Activated B cell treated with CpG ODN at 0.5 μM for 24 hours (primary cell): ENCODE measurements at regions not wholly inside any gene's neighbourhood (a gene's known extent, or its start where the extent isn't known, plus 50 kb on each side); places are given as distances from the start of the nearest gene placed in this dataset.

Experiments used
- ATAC-seq: fragments of 200-7000 bp; cut with Tn5 transposase; one replicate; pipeline ENCODE4 v1.10.0; 2021; ENCODE audit warnings: low read depth, mild to moderate bottlenecking, moderate library complexity
- CTCF ChIA-PET: fragments of 350-600 bp; sonication (Branson Sonifier 250); formaldehyde crosslinking; loops from one replicate; lab custom pipeline; 2021; ENCODE audit warnings: antibody characterized with exemption; lab: Charles Lee
- POLR2A ChIA-PET: fragments of 350-600 bp; sonication (Branson Sonifier 250); formaldehyde crosslinking; loops from one replicate; lab custom pipeline; 2021; ENCODE audit warnings: antibody characterized with exemption; lab: Charles Lee
- DNase-seq: peaks from one replicate; pipeline ENCODE4 v3.0.0; 2022
- H3K27ac Mint-ChIP-seq: one replicate; pipeline ENCODE4 v1.8.0; 2020; ENCODE audit warnings: mixed read lengths
- H3K27me3 Mint-ChIP-seq: one replicate; pipeline ENCODE4 v1.8.0; 2021; ENCODE audit warnings: mixed read lengths
- H3K36me3 Mint-ChIP-seq: one replicate; pipeline ENCODE4 v1.8.0; 2021; ENCODE audit warnings: low read depth, mixed read lengths
- H3K4me1 Mint-ChIP-seq: one replicate; pipeline ENCODE4 v1.8.0; 2021; ENCODE audit warnings: mixed read lengths
- H3K4me3 Mint-ChIP-seq: one replicate; pipeline ENCODE4 v1.8.0; 2020; ENCODE audit warnings: mild to moderate bottlenecking, mixed read lengths
- H3K9me3 Mint-ChIP-seq: one replicate; pipeline ENCODE4 v1.8.0; 2020; ENCODE audit warnings: mixed read lengths
- intact Hi-C: fragments of 100-400 bp; cut with micrococcal nuclease; formaldehyde crosslinking; loops from one replicate; pipeline ENCODE4 v1.15.1; 2024
- TF ChIP-seq, protein P1 (sequence below): fragments of 200-600 bp; IDR thresholded peaks from one replicate; pipeline ENCODE4 v1.8.0; 2022; ENCODE audit warnings: antibody characterized with exemption, mild to moderate bottlenecking

DNA sequence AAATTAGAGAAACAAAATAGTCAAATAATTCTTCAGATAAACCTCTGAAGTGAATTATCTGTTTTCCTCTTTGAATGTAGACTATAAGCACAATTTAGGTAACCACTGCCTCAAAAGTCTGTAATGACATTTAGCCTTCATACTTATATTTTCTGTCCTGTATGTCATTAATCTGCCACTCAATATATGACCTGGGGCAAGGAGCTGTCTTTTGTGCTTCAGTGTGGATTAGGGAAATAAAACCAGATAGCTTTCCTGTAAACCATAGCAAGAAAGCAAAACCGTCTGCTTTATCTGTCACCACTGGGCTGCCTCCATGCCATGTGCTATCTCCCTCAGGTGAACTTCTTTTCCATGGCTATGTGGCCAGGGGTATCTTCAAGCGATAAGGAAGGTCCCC, 606.6 kb upstream of the C9orf72 start:
- no peaks in the 10 kb centered on the region for H3K36me3 Mint-ChIP-seq
- H3K27ac Mint-ChIP-seq: no peak overlapping the region
- no peaks in the 10 kb centered on the region for H3K27me3 Mint-ChIP-seq
- no peaks in the 10 kb centered on the region for H3K4me1 Mint-ChIP-seq
- ChIA-PET POLR2A (no interaction called here), CTCF (no interaction called here)
- TF ChIP-seq, protein P1, sequence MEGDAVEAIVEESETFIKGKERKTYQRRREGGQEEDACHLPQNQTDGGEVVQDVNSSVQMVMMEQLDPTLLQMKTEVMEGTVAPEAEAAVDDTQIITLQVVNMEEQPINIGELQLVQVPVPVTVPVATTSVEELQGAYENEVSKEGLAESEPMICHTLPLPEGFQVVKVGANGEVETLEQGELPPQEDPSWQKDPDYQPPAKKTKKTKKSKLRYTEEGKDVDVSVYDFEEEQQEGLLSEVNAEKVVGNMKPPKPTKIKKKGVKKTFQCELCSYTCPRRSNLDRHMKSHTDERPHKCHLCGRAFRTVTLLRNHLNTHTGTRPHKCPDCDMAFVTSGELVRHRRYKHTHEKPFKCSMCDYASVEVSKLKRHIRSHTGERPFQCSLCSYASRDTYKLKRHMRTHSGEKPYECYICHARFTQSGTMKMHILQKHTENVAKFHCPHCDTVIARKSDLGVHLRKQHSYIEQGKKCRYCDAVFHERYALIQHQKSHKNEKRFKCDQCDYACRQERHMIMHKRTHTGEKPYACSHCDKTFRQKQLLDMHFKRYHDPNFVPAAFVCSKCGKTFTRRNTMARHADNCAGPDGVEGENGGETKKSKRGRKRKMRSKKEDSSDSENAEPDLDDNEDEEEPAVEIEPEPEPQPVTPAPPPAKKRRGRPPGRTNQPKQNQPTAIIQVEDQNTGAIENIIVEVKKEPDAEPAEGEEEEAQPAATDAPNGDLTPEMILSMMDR: no peak
- H3K9me3 Mint-ChIP-seq: peaks cover 2% of the 10 kb centered on the region
- intact Hi-C loops: no loop called here
- no peak overlapping the region for H3K4me3 Mint-ChIP-seq
- ATAC-seq (no peak), DNase-seq (no peak)

DNA sequence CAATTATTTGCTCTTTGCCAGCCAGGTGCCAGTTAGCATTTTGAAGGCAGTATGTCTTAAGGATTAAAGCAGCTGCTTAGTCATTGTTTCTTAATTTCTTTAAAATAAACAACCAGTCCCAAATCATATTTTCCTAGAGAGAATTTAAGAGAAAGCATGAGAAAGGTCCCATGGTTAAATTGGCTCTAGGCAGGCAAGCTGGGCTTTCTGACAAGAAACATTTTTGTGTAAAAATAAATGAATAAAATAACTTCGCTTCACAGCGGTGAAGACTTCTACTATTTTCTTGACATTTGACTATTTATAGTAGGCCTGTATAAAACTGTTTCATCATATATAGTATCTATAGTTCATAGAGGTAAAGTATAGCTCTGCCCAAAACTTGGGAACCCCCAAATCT, 617.7 kb upstream of the C9orf72 start:
- no peaks in the 10 kb centered on the region for H3K4me1 Mint-ChIP-seq
- H3K4me3 Mint-ChIP-seq: no peak overlapping the region
- H3K27ac Mint-ChIP-seq: no peak overlapping the region
- ATAC-seq (no peak), DNase-seq (no peak)
- no peaks in the 10 kb centered on the region for H3K36me3 Mint-ChIP-seq
- intact Hi-C loops: no loop called here
- ChIA-PET CTCF (no interaction called here), POLR2A (no interaction called here)
- TF ChIP-seq, protein P1: no peak
- no peaks in the 10 kb centered on the region for H3K27me3 Mint-ChIP-seq
- peaks cover 11% of the 10 kb centered on the region for H3K9me3 Mint-ChIP-seq

DNA sequence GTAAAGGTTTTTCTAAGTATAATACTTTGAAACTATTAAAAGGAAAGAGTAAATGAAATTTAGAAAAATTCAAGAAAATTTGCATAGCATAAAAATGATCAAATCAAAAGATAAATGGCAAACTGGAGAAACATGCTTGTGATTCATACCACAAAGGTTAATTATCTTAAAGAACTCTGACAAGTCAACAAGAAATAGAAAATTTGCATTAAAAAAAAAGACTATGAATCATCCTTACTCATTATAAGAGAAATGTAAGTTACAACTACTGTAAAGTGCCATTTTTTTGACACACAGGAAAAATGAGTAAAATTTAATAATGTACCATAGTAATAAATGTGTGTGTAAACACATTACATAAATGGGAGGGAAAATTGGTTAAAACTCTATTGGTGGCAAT, 624.4 kb upstream of the C9orf72 start:
- DNase-seq (no peak), ATAC-seq (no peak)
- Mint-ChIP-seq H3K36me3 (no peaks in the 10 kb centered on the region), H3K4me1 (no peaks in the 10 kb centered on the region), H3K27me3 (no peaks in the 10 kb centered on the region), H3K9me3 (peaks cover 3% of the 10 kb centered on the region), H3K4me3 (no peak overlapping the region), H3K27ac (no peak overlapping the region)
- POLR2A ChIA-PET: no interaction called here
- TF ChIP-seq, protein P1: no peak
- CTCF ChIA-PET: no interaction called here
- intact Hi-C loops: no loop called here

DNA sequence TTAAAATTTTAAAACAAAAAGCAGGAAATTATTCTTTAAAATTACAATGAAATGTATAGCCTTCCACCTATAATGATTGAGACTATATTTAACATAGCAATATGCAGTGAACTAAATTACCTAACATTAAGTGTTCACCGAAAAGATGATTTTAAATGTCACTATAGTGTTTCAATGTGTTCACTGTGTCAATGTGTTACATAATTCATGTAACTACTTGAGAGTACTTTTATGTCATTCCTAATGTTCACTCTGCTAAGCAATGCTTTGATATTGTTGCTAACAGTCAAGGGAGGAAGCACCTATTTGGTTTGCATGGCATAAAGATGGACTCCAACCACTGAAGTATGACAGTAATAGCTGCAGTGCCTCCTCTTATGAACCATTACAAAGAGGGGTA, 629.8 kb upstream of the C9orf72 start:
- H3K4me3 Mint-ChIP-seq: no peak overlapping the region
- TF ChIP-seq, protein P1: no peak
- H3K27me3 Mint-ChIP-seq: no peaks in the 10 kb centered on the region
- ChIA-PET CTCF (no interaction called here), POLR2A (no interaction called here)
- ATAC-seq (no peak), DNase-seq (no peak)
- H3K36me3 Mint-ChIP-seq: no peaks in the 10 kb centered on the region
- intact Hi-C loops: no loop called here
- no peak overlapping the region for H3K27ac Mint-ChIP-seq
- no peaks in the 10 kb centered on the region for H3K4me1 Mint-ChIP-seq
- H3K9me3 Mint-ChIP-seq: peaks cover 3% of the 10 kb centered on the region

DNA sequence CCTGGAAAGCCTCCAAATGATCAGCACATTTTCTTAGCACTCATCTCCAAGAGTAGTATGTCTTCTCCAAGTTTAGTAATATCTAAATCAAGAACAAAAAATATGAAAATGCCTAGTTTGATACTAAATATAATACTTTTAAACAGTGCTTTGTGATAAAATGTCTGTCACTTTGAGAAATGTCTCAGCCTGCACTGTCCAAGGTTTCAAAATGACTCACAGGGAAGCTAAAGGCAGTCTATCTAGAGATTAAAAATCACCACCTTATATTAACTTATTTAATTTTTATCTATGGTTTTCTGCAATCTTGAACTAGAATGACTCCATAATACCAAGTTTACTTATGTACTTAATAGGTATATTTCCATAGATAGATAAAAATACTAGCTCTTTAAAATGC, 633.0 kb upstream of the C9orf72 start:
- TF ChIP-seq, protein P1: no peak
- Mint-ChIP-seq H3K4me3 (no peak overlapping the region), H3K9me3 (peaks cover 3% of the 10 kb centered on the region), H3K27ac (no peak overlapping the region), H3K27me3 (no peaks in the 10 kb centered on the region), H3K4me1 (no peaks in the 10 kb centered on the region), H3K36me3 (no peaks in the 10 kb centered on the region)
- CTCF ChIA-PET: no interaction called here
- intact Hi-C loops: no loop called here
- DNase-seq: no peak
- POLR2A ChIA-PET: no interaction called here
- ATAC-seq: no peak
